Nephron (organoid): ENCODE measurements at regions not wholly inside any gene's neighbourhood (a gene's known extent, or its start where the extent isn't known, plus 50 kb on each side); places are given as distances from the start of the nearest gene placed in this dataset.
A peak's percentile ranks its signal among the peaks of the same experiment; 100 is the strongest.
"Not testable (repeated sequence)": the region's sequence is repeated elsewhere in the genome, so short reads cannot be mapped to it uniquely, and the experiment has no call there.

Experiments used
- H3K27ac Mint-ChIP-seq, 3 experiments: 2 replicates each; pipeline ENCODE4 v1.8.0; 2020; ENCODE audit warnings: mixed read lengths in 3 of 3, mild to moderate bottlenecking in 2 of 3, moderate library complexity in 1 of 3
- H3K27me3 Mint-ChIP-seq: 2 replicates; pipeline ENCODE4 v1.8.0; 2021; ENCODE audit warnings: low read depth, mild to moderate bottlenecking, moderate library complexity, mixed read lengths
- H3K36me3 Mint-ChIP-seq: 2 replicates; pipeline ENCODE4 v1.8.0; 2020; ENCODE audit warnings: low read depth, mixed read lengths
- H3K4me1 Mint-ChIP-seq: 2 replicates; pipeline ENCODE4 v1.8.0; 2020; ENCODE audit warnings: mixed read lengths
- H3K4me3 Mint-ChIP-seq, 3 experiments: 2 replicates each; pipeline ENCODE4 v1.8.0; 2020; ENCODE audit warnings: mild to moderate bottlenecking in 3 of 3, mixed read lengths in 3 of 3, moderate library complexity in 2 of 3
- H3K9me3 Mint-ChIP-seq: 2 replicates; pipeline ENCODE4 v1.8.0; 2020; ENCODE audit warnings: mixed read lengths
- TF ChIP-seq, protein P1 (sequence below), 3 experiments: fragments of 200-600 bp; sonication (generic); IDR thresholded peaks; one replicate each; pipeline ENCODE4 v1.5.0; 2021; ENCODE audit warnings: antibody characterized with exemption in 3 of 3; ENCODE audit not compliant: unreplicated experiment in 3 of 3

GRCh38 chr6:16824845-16825685 lies 63.8 kb upstream of the ATXN1 start:
- peaks cover 22% of the 10 kb centered on the region for H3K27me3 Mint-ChIP-seq
- H3K36me3 Mint-ChIP-seq, result no peaks in the 10 kb centered on the region
- H3K27ac Mint-ChIP-seq, result no peak overlapping the region
- no peaks in the 10 kb centered on the region for H3K4me1 Mint-ChIP-seq
- TF ChIP-seq, protein P1, sequence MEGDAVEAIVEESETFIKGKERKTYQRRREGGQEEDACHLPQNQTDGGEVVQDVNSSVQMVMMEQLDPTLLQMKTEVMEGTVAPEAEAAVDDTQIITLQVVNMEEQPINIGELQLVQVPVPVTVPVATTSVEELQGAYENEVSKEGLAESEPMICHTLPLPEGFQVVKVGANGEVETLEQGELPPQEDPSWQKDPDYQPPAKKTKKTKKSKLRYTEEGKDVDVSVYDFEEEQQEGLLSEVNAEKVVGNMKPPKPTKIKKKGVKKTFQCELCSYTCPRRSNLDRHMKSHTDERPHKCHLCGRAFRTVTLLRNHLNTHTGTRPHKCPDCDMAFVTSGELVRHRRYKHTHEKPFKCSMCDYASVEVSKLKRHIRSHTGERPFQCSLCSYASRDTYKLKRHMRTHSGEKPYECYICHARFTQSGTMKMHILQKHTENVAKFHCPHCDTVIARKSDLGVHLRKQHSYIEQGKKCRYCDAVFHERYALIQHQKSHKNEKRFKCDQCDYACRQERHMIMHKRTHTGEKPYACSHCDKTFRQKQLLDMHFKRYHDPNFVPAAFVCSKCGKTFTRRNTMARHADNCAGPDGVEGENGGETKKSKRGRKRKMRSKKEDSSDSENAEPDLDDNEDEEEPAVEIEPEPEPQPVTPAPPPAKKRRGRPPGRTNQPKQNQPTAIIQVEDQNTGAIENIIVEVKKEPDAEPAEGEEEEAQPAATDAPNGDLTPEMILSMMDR (IDR thresholded peaks at IDR 0.05; ENCODE audit: unreplicated experiment in 3 of 3), result no peak
- H3K4me3 Mint-ChIP-seq, result no peak overlapping the region
- H3K9me3 Mint-ChIP-seq, result no peaks in the 10 kb centered on the region

DNA sequence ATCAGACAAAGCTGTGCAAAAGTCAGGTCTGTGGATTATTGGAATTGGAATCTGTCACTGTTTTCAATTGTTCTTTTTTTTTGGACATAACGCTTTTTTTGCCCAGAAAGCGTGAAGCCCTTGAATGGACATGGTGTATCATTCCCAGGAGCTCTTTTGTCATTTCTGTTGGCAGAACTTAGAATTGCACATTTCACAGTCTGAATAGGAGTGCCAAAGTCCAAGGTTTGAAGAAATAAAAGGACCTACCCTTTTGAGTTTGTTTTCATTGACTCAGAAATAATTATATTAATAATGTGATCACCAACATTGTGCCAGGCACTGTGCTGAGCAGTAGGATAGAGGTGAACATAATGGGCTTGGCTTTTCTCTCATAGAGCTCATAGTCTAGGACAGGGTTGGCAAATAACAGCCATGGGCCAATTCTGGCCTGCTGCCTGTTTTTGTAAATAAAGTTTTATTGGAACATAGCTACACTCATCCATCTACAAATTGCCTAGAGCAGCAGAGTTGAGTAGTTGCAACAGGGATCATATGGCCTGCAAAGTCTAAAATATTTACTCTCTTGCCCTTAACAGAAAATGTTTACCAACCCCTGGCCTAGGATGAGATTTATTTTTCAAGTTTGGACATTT lies 62.6 kb upstream of the ATXN1 start:
- Mint-ChIP-seq H3K9me3 (no peaks in the 10 kb centered on the region), H3K27ac (no peak overlapping the region), H3K27me3 (peaks cover 22% of the 10 kb centered on the region), H3K4me3 (no peak overlapping the region), H3K36me3 (no peaks in the 10 kb centered on the region), H3K4me1 (no peaks in the 10 kb centered on the region)
- TF ChIP-seq, protein P1 (IDR thresholded peaks at IDR 0.05; ENCODE audit: unreplicated experiment in 3 of 3), result no peak

GRCh38 chr6:16822975-16823717 lies 61.9 kb upstream of the ATXN1 start:
- H3K4me3 Mint-ChIP-seq, result no peak overlapping the region
- H3K27me3 Mint-ChIP-seq, result peaks cover 22% of the 10 kb centered on the region
- no peaks in the 10 kb centered on the region for H3K9me3 Mint-ChIP-seq
- no peaks in the 10 kb centered on the region for H3K36me3 Mint-ChIP-seq
- no peaks in the 10 kb centered on the region for H3K4me1 Mint-ChIP-seq
- H3K27ac Mint-ChIP-seq, result no peak overlapping the region
- TF ChIP-seq, protein P1 (IDR thresholded peaks at IDR 0.05; ENCODE audit: unreplicated experiment in 3 of 3), result no peak

DNA sequence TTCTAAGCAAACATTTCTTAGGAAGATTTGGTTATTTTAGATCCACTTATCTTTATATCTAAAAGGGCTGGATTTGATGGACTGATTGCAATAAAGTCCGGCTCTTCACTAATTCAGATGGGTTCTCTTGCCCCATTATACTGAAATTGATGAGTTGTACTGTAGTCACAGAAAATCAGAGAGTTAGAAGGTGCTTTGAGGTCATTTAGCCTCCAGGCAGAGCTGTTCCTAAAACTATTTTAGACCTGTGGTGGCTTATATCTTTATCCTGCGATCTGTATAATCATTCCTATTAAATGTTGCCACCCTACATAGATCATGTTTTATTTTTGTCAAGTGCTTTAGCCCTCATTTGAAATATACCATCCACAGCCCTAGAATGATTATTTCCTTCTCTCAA lies 61.3 kb upstream of the ATXN1 start:
- TF ChIP-seq, protein P1 (IDR thresholded peaks at IDR 0.05; ENCODE audit: unreplicated experiment in 3 of 3), result no peak
- Mint-ChIP-seq H3K27me3 (peaks cover 22% of the 10 kb centered on the region), H3K27ac (no peak overlapping the region), H3K36me3 (no peaks in the 10 kb centered on the region), H3K9me3 (no peaks in the 10 kb centered on the region), H3K4me1 (no peaks in the 10 kb centered on the region), H3K4me3 (no peak overlapping the region)

DNA sequence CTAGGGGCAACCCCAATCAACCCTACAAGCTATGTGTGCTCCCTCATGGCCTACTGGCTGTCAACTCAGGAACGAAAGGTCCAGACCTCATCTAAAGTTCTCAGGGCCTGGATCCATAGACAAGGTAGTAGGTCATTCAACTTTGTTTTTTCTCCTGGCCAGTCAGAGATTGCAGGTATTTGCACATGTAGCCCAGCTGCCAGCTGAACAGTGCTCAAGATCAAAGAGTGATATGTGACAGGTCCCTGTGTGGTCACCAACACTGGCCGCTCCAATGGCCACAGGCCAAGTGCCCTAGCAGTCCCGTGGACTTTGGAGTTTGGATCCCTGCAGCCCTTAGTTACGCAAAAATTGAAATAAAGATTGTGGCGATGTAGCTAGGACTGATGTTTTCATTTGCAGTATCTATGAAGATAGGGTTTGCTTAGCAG lies 60.6 kb upstream of the ATXN1 start:
- TF ChIP-seq, protein P1 (IDR thresholded peaks at IDR 0.05; ENCODE audit: unreplicated experiment in 3 of 3), result no peak
- H3K4me3 Mint-ChIP-seq, result no peak overlapping the region
- H3K4me1 Mint-ChIP-seq, result no peaks in the 10 kb centered on the region
- no peaks in the 10 kb centered on the region for H3K9me3 Mint-ChIP-seq
- no peak overlapping the region for H3K27ac Mint-ChIP-seq
- H3K27me3 Mint-ChIP-seq, result peaks cover 18% of the 10 kb centered on the region
- H3K36me3 Mint-ChIP-seq, result no peaks in the 10 kb centered on the region

GRCh38 chr6:16820262-16820661 lies 59.0 kb upstream of the ATXN1 start:
- peaks cover 18% of the 10 kb centered on the region for H3K27me3 Mint-ChIP-seq
- not testable (repeated sequence) for H3K36me3 Mint-ChIP-seq, H3K4me1 Mint-ChIP-seq, H3K4me3 Mint-ChIP-seq, H3K9me3 Mint-ChIP-seq
- H3K27ac Mint-ChIP-seq, result peak overlapping the region in 1 of 3 experiments; percentile 40
